DND-41 (cell line): ENCODE measurements at regions not wholly inside any gene's neighbourhood (a gene's known extent, or its start where the extent isn't known, plus 50 kb on each side); places are given as distances from the start of the nearest gene placed in this dataset.

ENCODE experiments used
- CTCF ChIP-seq: IDR thresholded peaks from 2 replicates; pipeline ENCODE4 v1.5.1; 2012; ENCODE audit warnings: borderline replicate concordance, low read length, moderate library complexity, mild to moderate bottlenecking; ENCODE audit not compliant: poor library complexity, severe bottlenecking; ENCODE audit errors: extremely low read depth
- EZH2 ChIP-seq: IDR thresholded peaks from 3 replicates; pipeline ENCODE4 v1.6.1; 2012; ENCODE audit warnings: borderline replicate concordance, low read depth, mild to moderate bottlenecking, moderate library complexity, low read length, inconsistent platforms; ENCODE audit not compliant: severe bottlenecking

- no peak for TF ChIP-seq CTCF
- TF ChIP-seq EZH2, result no peak
These were observed 464.6 kb downstream of the ADAMTS20 start for GRCh38 chr12:43087195-43088091.
